CD4-positive, CD25-positive, alpha-beta regulatory T cell (primary cell): ENCODE measurements at regions not wholly inside any gene's neighbourhood (a gene's known extent, or its start where the extent isn't known, plus 50 kb on each side); places are given as distances from the start of the nearest gene placed in this dataset.
"Not testable (repeated sequence)": the region's sequence is repeated elsewhere in the genome, so short reads cannot be mapped to it uniquely, and the experiment has no call there.

ENCODE experiments used
- ATAC-seq, 2 donors: fragments of 150-1000 bp; cut with Tn5 transposase; one replicate each; pipeline ENCODE4 v1.10.0; 2021; ENCODE audit warnings: low read depth in 2 of 2, moderate number of reproducible peaks in 2 of 2, moderate library complexity in 1 of 2
- DNase-seq, 3 donors: peaks; one replicate each; pipeline versions ENCODE4 v3.0.0 to v3.0.0-alpha.2; 2012 to 2022; ENCODE audit warnings: mixed read lengths in 1 of 3
- H3K27ac ChIP-seq: one replicate; pipeline ENCODE4 v1.7.0; 2013; ENCODE audit warnings: mild to moderate bottlenecking, low read length; ENCODE audit not compliant: insufficient read depth, poor library complexity, severe bottlenecking
- H3K27me3 ChIP-seq: one replicate; pipeline ENCODE4 v1.7.0; 2013; ENCODE audit warnings: low read length; ENCODE audit not compliant: control insufficient read depth, insufficient read depth
- H3K36me3 ChIP-seq: one replicate; pipeline ENCODE4 v1.7.0; 2013; ENCODE audit warnings: mild to moderate bottlenecking, low read length, moderate library complexity; ENCODE audit not compliant: control insufficient read depth, insufficient read depth
- H3K4me1 ChIP-seq: 2 replicates; pipeline ENCODE4 v1.7.0; 2013; ENCODE audit warnings: mild to moderate bottlenecking, low read length; ENCODE audit not compliant: insufficient read depth, control insufficient read depth, poor library complexity, severe bottlenecking
- H3K4me3 ChIP-seq: one replicate; pipeline ENCODE4 v1.7.0; 2013; ENCODE audit warnings: low read depth, mild to moderate bottlenecking, low read length, moderate library complexity
- H3K9me3 ChIP-seq, 2 experiments: 1 replicate in 1 of 2; 2 replicates in 1 of 2; pipeline ENCODE4 v1.7.0; 2013; ENCODE audit warnings: low read length in 2 of 2, mild to moderate bottlenecking in 1 of 2, moderate library complexity in 1 of 2; ENCODE audit not compliant: control insufficient read depth in 2 of 2
- H3K27ac Mint-ChIP-seq, 3 donors: one replicate each; pipeline ENCODE4 v1.8.0; 2020 to 2022; ENCODE audit warnings: mild to moderate bottlenecking in 3 of 3, mixed read lengths in 3 of 3, moderate library complexity in 2 of 3
- H3K27me3 Mint-ChIP-seq: one replicate; pipeline ENCODE4 v1.8.0; 2022; ENCODE audit warnings: mild to moderate bottlenecking, mixed read lengths
- H3K36me3 Mint-ChIP-seq: one replicate; pipeline ENCODE4 v1.8.0; 2020; ENCODE audit warnings: mixed read lengths
- H3K4me1 Mint-ChIP-seq, 4 donors: one replicate each; pipeline ENCODE4 v1.8.0; 2020 to 2022; ENCODE audit warnings: mixed read lengths in 4 of 4, mild to moderate bottlenecking in 1 of 4
- H3K4me3 Mint-ChIP-seq, 4 donors: one replicate each; pipeline ENCODE4 v1.8.0; 2020 to 2022; ENCODE audit warnings: mild to moderate bottlenecking in 4 of 4, mixed read lengths in 4 of 4, moderate library complexity in 3 of 4
- H3K9me3 Mint-ChIP-seq, 7 donors: one replicate each; pipeline ENCODE4 v1.8.0; 2020 to 2022; ENCODE audit warnings: mixed read lengths in 7 of 7, mild to moderate bottlenecking in 3 of 7, moderate library complexity in 2 of 7

DNA sequence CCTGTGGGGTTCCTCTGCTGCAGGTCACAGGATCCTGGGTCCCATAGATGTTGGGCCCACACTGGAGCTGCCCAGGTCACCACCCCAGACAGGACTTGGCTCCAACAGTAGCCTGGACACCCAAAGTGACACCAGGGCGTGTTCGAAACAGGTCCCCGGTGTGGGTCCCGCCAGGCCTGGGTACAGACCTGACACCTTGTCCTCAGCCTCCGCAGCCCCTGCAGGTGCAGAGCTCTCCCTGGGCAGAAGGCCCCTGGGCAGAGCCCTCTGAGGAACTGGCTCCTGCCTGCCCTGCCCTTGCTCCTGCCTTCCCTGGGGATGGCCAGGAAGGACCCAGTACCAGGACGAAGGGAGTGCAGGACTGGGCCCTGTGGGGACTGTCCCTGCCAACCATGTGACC, 50.3 kb upstream of the GOLGA6L6 start:
- not testable (repeated sequence) for H3K27me3 ChIP-seq, ATAC-seq, H3K36me3 ChIP-seq, H3K27ac ChIP-seq, H3K9me3 Mint-ChIP-seq, H3K27ac Mint-ChIP-seq, H3K4me3 ChIP-seq, H3K27me3 Mint-ChIP-seq, H3K9me3 ChIP-seq, H3K4me1 Mint-ChIP-seq, DNase-seq, H3K36me3 Mint-ChIP-seq, H3K4me1 ChIP-seq, H3K4me3 Mint-ChIP-seq
